GM21576 (cell line): ENCODE measurements at regions not wholly inside any gene's neighbourhood (a gene's known extent, or its start where the extent isn't known, plus 50 kb on each side); places are given as distances from the start of the nearest gene placed in this dataset.

Source experiments
- ATAC-seq: cut with Tn5 transposase; IDR thresholded peaks from one replicate; pipeline ENCODE4 v1.9.1; 2021; ENCODE audit warnings: mild to moderate bottlenecking, moderate library complexity; ENCODE audit not compliant: unreplicated experiment

- no peak for ATAC-seq
These were observed 132.2 kb upstream of the SLC24A5 start for GRCh38 chr15:47988564-47988963.

- no peak for ATAC-seq
These were observed 130.0 kb upstream of the SLC24A5 start for GRCh38 chr15:47990821-47991220.

- no peak for ATAC-seq
These were observed 129.4 kb upstream of the SLC24A5 start for GRCh38 chr15:47991357-47991756.

GRCh38 chr15:47993051-47993450 lies 127.7 kb upstream of the SLC24A5 start:
- no peak for ATAC-seq

GRCh38 chr15:47997195-47998080 lies 123.4 kb upstream of the SLC24A5 start:
- ATAC-seq = no peak

GRCh38 chr15:47998619-47999019 lies 122.2 kb upstream of the SLC24A5 start:
- ATAC-seq = no peak

GRCh38 chr15:48001393-48002039 lies 119.3 kb upstream of the SLC24A5 start:
- peak; percentile 90 for ATAC-seq

- ATAC-seq = no peak
These were observed 118.0 kb upstream of the SLC24A5 start for GRCh38 chr15:48002767-48003166.

- no peak for ATAC-seq
These were observed 117.3 kb upstream of the SLC24A5 start for GRCh38 chr15:48003441-48003840.

- no peak for ATAC-seq
These were observed 115.7 kb upstream of the SLC24A5 start for GRCh38 chr15:48005077-48005476.

GRCh38 chr15:48006031-48006511 lies 114.7 kb upstream of the SLC24A5 start:
- no peak for ATAC-seq

GRCh38 chr15:48010316-48010715 lies 110.5 kb upstream of the SLC24A5 start:
- ATAC-seq = no peak

GRCh38 chr15:48012191-48012590 lies 108.6 kb upstream of the SLC24A5 start:
- ATAC-seq = no peak

- no peak for ATAC-seq
These were observed 103.9 kb upstream of the SLC24A5 start for GRCh38 chr15:48016865-48017264.

GRCh38 chr15:48017747-48018146 lies 103.0 kb upstream of the SLC24A5 start:
- no peak for ATAC-seq

GRCh38 chr15:48020166-48020565 lies 100.6 kb upstream of the SLC24A5 start:
- ATAC-seq = no peak

GRCh38 chr15:48021336-48022086 lies 99.3 kb upstream of the SLC24A5 start:
- no peak for ATAC-seq

- no peak for ATAC-seq
These were observed 95.7 kb upstream of the SLC24A5 start for GRCh38 chr15:48025118-48025517.

GRCh38 chr15:48028712-48029111 lies 92.1 kb upstream of the SLC24A5 start:
- ATAC-seq = no peak

GRCh38 chr15:48029642-48030041 lies 91.1 kb upstream of the SLC24A5 start:
- ATAC-seq = no peak

- ATAC-seq = no peak
These were observed 89.3 kb upstream of the SLC24A5 start for GRCh38 chr15:48031466-48031865.
